ENCODE measurements at regions not wholly inside any gene's neighbourhood (a gene's known extent, or its start where the extent isn't known, plus 50 kb on each side); places are given as distances from the start of the nearest gene placed in this dataset.

DNA sequence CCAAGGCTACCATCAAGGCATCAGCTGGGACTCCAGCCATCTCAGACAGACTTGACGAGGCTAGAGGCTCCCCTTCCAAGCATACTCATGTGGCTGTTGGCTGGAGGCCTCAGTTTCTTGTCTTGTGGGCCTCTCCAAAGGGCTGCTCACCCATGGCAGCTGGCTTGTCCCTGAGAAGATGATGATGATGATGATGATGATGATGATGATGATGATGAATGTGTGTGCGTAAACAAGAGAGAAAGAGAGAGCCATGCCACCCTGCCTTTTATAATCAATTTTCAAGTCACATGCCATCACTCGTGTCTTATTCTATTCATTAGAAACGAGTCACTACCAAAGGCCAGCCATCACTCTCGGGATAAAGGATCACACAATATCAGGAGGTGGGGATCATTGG lies 60.5 kb upstream of the ADGRG2 start:
- ATAC-seq: no peak
- H3K4me1 ChIP-seq: no peaks in the 10 kb centered on the region
- no peak for DNase-seq (ENCODE audit: low read depth in 1 of 2, low spot score in 1 of 2)
- TF ChIP-seq JUNB (IDR thresholded peaks at IDR 0.05): no peak
- TF ChIP-seq FOSL2 (IDR thresholded peaks at IDR 0.05): no peak
- TF ChIP-seq FOSL2 (CRISPR knock-in tag; IDR thresholded peaks at IDR 0.05): no peak
- TF ChIP-seq, protein P1, sequence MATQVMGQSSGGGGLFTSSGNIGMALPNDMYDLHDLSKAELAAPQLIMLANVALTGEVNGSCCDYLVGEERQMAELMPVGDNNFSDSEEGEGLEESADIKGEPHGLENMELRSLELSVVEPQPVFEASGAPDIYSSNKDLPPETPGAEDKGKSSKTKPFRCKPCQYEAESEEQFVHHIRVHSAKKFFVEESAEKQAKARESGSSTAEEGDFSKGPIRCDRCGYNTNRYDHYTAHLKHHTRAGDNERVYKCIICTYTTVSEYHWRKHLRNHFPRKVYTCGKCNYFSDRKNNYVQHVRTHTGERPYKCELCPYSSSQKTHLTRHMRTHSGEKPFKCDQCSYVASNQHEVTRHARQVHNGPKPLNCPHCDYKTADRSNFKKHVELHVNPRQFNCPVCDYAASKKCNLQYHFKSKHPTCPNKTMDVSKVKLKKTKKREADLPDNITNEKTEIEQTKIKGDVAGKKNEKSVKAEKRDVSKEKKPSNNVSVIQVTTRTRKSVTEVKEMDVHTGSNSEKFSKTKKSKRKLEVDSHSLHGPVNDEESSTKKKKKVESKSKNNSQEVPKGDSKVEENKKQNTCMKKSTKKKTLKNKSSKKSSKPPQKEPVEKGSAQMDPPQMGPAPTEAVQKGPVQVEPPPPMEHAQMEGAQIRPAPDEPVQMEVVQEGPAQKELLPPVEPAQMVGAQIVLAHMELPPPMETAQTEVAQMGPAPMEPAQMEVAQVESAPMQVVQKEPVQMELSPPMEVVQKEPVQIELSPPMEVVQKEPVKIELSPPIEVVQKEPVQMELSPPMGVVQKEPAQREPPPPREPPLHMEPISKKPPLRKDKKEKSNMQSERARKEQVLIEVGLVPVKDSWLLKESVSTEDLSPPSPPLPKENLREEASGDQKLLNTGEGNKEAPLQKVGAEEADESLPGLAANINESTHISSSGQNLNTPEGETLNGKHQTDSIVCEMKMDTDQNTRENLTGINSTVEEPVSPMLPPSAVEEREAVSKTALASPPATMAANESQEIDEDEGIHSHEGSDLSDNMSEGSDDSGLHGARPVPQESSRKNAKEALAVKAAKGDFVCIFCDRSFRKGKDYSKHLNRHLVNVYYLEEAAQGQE (IDR thresholded peaks at IDR 0.05): no peak
- TF ChIP-seq MAFK (IDR thresholded peaks at IDR 0.05; ENCODE audit: partially characterized antibody): no peak
- TF ChIP-seq GATA3 (IDR thresholded peaks at IDR 0.05; ENCODE audit: borderline replicate concordance): no peak
- no peak for TF ChIP-seq MAZ (IDR thresholded peaks at IDR 0.05; ENCODE audit: borderline replicate concordance, low read depth, low read length)
- no peak for TF ChIP-seq ZFP36 (IDR thresholded peaks at IDR 0.05; ENCODE audit: borderline replicate concordance, partially characterized antibody)
- TF ChIP-seq, protein P2, sequence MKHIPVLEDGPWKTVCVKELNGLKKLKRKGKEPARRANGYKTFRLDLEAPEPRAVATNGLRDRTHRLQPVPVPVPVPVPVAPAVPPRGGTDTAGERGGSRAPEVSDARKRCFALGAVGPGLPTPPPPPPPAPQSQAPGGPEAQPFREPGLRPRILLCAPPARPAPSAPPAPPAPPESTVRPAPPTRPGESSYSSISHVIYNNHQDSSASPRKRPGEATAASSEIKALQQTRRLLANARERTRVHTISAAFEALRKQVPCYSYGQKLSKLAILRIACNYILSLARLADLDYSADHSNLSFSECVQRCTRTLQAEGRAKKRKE (CRISPR knock-in tag; IDR thresholded peaks at IDR 0.05; ENCODE audit: low read depth): no peak
- TF ChIP-seq SMC3 (IDR thresholded peaks at IDR 0.05): no peak
- no peak for TF ChIP-seq PHF8 (IDR thresholded peaks at IDR 0.05; ENCODE audit: borderline replicate concordance, low read depth)
- TF ChIP-seq NFE2L2 (conservative IDR thresholded peaks at IDR 0.05; ENCODE audit: low read length): no peak
- TF ChIP-seq CBX8 (IDR thresholded peaks at IDR 0.05): no peak
- no peak for TF ChIP-seq NPAS2 (CRISPR knock-in tag; IDR thresholded peaks at IDR 0.05; ENCODE audit: borderline replicate concordance)
- TF ChIP-seq POLR2AphosphoS2 (conservative IDR thresholded peaks at IDR 0.05; ENCODE audit: low read length): no peak
- no peak for TF ChIP-seq RCOR1 (IDR thresholded peaks at IDR 0.05; ENCODE audit: low read depth, low read length)
- TF ChIP-seq CHD2 (IDR thresholded peaks at IDR 0.05; ENCODE audit: low read length, partially characterized antibody): no peak
- TF ChIP-seq RFX5 (IDR thresholded peaks at IDR 0.05): no peak
- TF ChIP-seq ZSCAN20 (CRISPR knock-in tag; IDR thresholded peaks at IDR 0.05): no peak
- 69% methylated on average over 4 of the region's 5 CpGs for WGBS (ENCODE audit: missing lambda C conversion rate)
- CTCF ChIA-PET: no interaction called here
- no peak overlapping the region for H3K4me3 ChIP-seq
- POLR2A ChIA-PET: no interaction called here
- H3K27ac ChIP-seq: no peak overlapping the region
- no peaks in the 10 kb centered on the region for H3K9me3 ChIP-seq
- FAIRE-seq: no peak
- no peak overlapping the region for H3K4me2 ChIP-seq

DNA sequence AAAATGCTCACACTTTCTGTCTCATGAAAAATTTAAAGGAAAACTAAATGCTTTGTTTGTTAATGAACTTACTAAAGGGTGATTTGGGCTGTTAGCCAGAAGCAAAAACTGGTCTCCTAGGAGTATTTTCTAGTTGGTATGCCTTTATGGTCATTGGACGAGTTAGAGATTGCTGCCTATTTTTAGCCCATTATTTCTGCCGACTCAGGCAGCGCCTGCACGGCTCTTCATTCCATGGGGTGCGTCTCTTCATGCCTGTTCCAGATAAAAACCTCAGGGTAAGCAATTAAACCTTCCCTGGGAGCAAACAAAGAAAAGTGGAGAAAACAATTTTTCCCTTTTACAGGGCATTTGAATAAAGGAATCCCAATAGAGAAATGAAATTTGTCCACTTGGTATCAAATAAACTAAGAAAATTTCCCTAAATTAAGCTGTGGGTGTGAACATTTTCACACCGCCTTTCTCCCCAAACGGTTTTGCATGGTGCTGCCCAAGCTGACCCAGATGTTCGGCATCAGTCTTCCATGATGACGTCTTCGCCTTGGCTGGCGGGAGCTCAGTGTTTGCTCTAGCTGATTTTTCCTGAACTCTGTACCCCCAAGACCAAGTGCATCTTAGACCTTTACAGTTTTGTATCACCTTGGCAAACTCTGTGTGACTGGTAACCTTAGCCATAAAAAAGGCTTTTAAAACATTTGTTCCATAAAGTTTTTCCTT lies 61.7 kb upstream of the ADGRG2 start:
- DNase-seq (ENCODE audit: low read depth in 1 of 2, low spot score in 1 of 2) (no peak), FAIRE-seq (peak; percentile 89), ATAC-seq (no peak)
- ChIA-PET CTCF (no interaction called here), POLR2A (no interaction called here)
- Histone ChIP-seq H3K4me2 (no peak overlapping the region), H3K27ac (no peak overlapping the region), H3K9me3 (no peaks in the 10 kb centered on the region), H3K4me1 (no peaks in the 10 kb centered on the region), H3K4me3 (no peak overlapping the region)
- 83% methylated on average over 11 of the region's 11 CpGs for WGBS (ENCODE audit: missing lambda C conversion rate)
- TF ChIP-seq RNF2 (IDR thresholded peaks at IDR 0.05; ENCODE audit: borderline replicate concordance, low read depth): no peak

DNA sequence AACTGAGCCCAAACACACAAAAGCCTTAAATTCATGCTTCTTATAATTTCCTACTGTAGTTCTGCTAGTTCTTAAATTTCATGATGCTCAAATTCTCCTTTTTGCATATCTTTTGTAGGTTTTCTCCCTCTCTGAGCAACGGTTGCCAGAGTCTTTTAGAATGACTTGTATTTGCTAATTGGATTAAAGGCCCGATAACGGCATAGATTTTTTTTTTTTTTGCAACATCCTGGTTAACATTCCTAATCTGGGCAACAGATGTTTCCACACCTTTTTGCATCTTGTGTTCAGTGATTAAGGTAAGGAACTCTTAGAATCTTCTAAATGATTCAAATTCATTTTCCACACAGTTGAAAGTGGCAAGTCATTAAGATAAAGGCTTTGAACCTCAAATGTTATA lies 66.3 kb upstream of the ADGRG2 start:
- Histone ChIP-seq H3K27ac (no peak overlapping the region), H3K4me3 (no peak overlapping the region), H3K4me2 (no peak overlapping the region), H3K9me3 (no peaks in the 10 kb centered on the region), H3K4me1 (no peaks in the 10 kb centered on the region)
- WGBS (ENCODE audit: missing lambda C conversion rate): 72% methylated on average over 3 of the region's 3 CpGs
- TF ChIP-seq HOXA7 (CRISPR knock-in tag; IDR thresholded peaks at IDR 0.05) (no peak), NPAS2 (CRISPR knock-in tag; IDR thresholded peaks at IDR 0.05; ENCODE audit: borderline replicate concordance) (no peak), HOXB13 (CRISPR knock-in tag; IDR thresholded peaks at IDR 0.05; ENCODE audit: low read depth) (no peak)
- TF ChIP-seq, protein P3, sequence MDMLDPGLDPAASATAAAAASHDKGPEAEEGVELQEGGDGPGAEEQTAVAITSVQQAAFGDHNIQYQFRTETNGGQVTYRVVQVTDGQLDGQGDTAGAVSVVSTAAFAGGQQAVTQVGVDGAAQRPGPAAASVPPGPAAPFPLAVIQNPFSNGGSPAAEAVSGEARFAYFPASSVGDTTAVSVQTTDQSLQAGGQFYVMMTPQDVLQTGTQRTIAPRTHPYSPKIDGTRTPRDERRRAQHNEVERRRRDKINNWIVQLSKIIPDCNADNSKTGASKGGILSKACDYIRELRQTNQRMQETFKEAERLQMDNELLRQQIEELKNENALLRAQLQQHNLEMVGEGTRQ (IDR thresholded peaks at IDR 0.05): no peak
- TF ChIP-seq, protein P1 (IDR thresholded peaks at IDR 0.05): no peak
- FAIRE-seq (no peak), DNase-seq (ENCODE audit: low read depth in 1 of 2, low spot score in 1 of 2) (no peak), ATAC-seq (no peak)
- POLR2A ChIA-PET: no interaction called here
- CTCF ChIA-PET: no interaction called here
